A549 (cell line): ENCODE measurements at regions not wholly inside any gene's neighbourhood (a gene's known extent, or its start where the extent isn't known, plus 50 kb on each side); places are given as distances from the start of the nearest gene placed in this dataset.

Source experiments
- ATAC-seq, 2 experiments: fragments of 200-7000 bp in 1 of 2; fragments of >200 bp in 1 of 2; cut with Nextera tagmentation in 1 of 2; cut with Tn5 transposase in 1 of 2; 3 replicates each; pipeline versions ENCODE4 v1.8.0 to v1.9.1; 2018 to 2020; ENCODE audit warnings: mild to moderate bottlenecking in 1 of 2, moderate library complexity in 1 of 2
- CTCF ChIA-PET: fragments of 300-600 bp; sonication (Branson Sonifier 250); formaldehyde crosslinking; extraction: SDS; loops from one replicate; lab custom pipeline; 2021; ENCODE audit warnings: antibody characterized with exemption, inconsistent platforms; lab: Yijun Ruan, JAX
- POLR2A ChIA-PET: fragments of 350-600 bp; formaldehyde crosslinking; extraction: SDS; loops from one replicate; lab custom pipeline; 2021; ENCODE audit warnings: antibody characterized with exemption, inconsistent platforms; lab: Yijun Ruan, JAX
- DNase-seq, 2 experiments: peaks; one replicate each; pipeline versions ENCODE4 v3.0.0 to v3.0.0-alpha.2; 2011 to 2016; ENCODE audit warnings: low read depth in 1 of 2, low spot score in 1 of 2
- FAIRE-seq: peaks from 2 replicates; lab custom pipeline; 2011; peaks lifted over from hg19 to GRCh38; lab: Jason Lieb, UNC
- H3K27ac ChIP-seq, 2 experiments: fragments of >200 bp; sonication (Bioruptor Twin); formaldehyde crosslinking; 3 replicates each; pipeline ENCODE4 v1.5.1; 2016 to 2017
- H3K4me1 ChIP-seq: fragments of >200 bp; sonication (Bioruptor Twin); formaldehyde crosslinking; 3 replicates; pipeline ENCODE4 v1.6.1; 2016
- H3K4me2 ChIP-seq: fragments of >200 bp; sonication (Bioruptor Twin); formaldehyde crosslinking; 3 replicates; pipeline ENCODE4 v1.6.1; 2016
- H3K4me3 ChIP-seq: fragments of >200 bp; sonication (Bioruptor Twin); formaldehyde crosslinking; 3 replicates; pipeline ENCODE4 v1.5.1; 2016
- H3K9me3 ChIP-seq: fragments of >200 bp; sonication (Bioruptor Twin); formaldehyde crosslinking; 3 replicates; pipeline ENCODE4 v1.6.1; 2016
- BCL3 ChIP-seq: fragments of >200 bp; sonication (Bioruptor Twin); formaldehyde crosslinking; IDR thresholded peaks from 3 replicates; pipeline ENCODE4 v1.6.1; 2016
- CBX8 ChIP-seq: fragments of 200-600 bp; sonication (generic); IDR thresholded peaks from 2 replicates; pipeline ENCODE4 v1.6.1; 2016
- CHD4 ChIP-seq: fragments of 200-600 bp; sonication (generic); IDR thresholded peaks from 2 replicates; pipeline ENCODE4 v1.6.1; 2016; ENCODE audit warnings: antibody characterized with exemption, mild to moderate bottlenecking, borderline replicate concordance
- E2F6 ChIP-seq: IDR thresholded peaks from 2 replicates; pipeline ENCODE4 v1.6.1; 2012; ENCODE audit warnings: low read depth, borderline replicate concordance
- EHF ChIP-seq: fragments of 250-450 bp; sonication (Bioruptor Pico); IDR thresholded peaks from 2 replicates; pipeline ENCODE4 v1.5.0; 2020; ENCODE audit warnings: mild to moderate bottlenecking
- EHMT2 ChIP-seq: fragments of 200-600 bp; sonication (generic); IDR thresholded peaks from 2 replicates; pipeline ENCODE4 v1.6.1; 2016; ENCODE audit warnings: antibody characterized with exemption, low read depth, mild to moderate bottlenecking, moderate library complexity
- EP300 ChIP-seq, 2 experiments: fragments of >200 bp; sonication (Bioruptor Twin); formaldehyde crosslinking; IDR thresholded peaks; 2 replicates in 1 of 2; 3 replicates in 1 of 2; pipeline ENCODE4 v1.6.1; 2016 to 2017
- ESRRA ChIP-seq: fragments of 150-350 bp; IDR thresholded peaks from 2 replicates; pipeline ENCODE4 v1.6.1; 2014; ENCODE audit warnings: mild to moderate bottlenecking, low read length, borderline replicate concordance
- FOSB ChIP-seq: fragments of 250-450 bp; sonication (Bioruptor Pico); IDR thresholded peaks from 2 replicates; pipeline ENCODE4 v1.5.0; 2020; ENCODE audit warnings: mild to moderate bottlenecking, moderate library complexity
- HES2 ChIP-seq: fragments of >200 bp; sonication (Bioruptor Twin); formaldehyde crosslinking; IDR thresholded peaks from 2 replicates; pipeline ENCODE4 v1.6.1; 2016
- HEYL ChIP-seq: fragments of 250-450 bp; sonication (Bioruptor Pico); IDR thresholded peaks from 2 replicates; pipeline ENCODE4 v1.8.0; 2021; ENCODE audit warnings: mild to moderate bottlenecking, moderate library complexity
- HMGXB4 ChIP-seq: fragments of 250-450 bp; sonication (Bioruptor Pico); IDR thresholded peaks from 2 replicates; pipeline ENCODE4 v1.5.0; 2021; ENCODE audit warnings: mild to moderate bottlenecking, moderate library complexity, borderline replicate concordance
- HOXA7 ChIP-seq: fragments of 250-450 bp; sonication (Bioruptor Pico); IDR thresholded peaks from 2 replicates; pipeline ENCODE4 v1.5.0; 2020; ENCODE audit warnings: mild to moderate bottlenecking, moderate library complexity
- HOXB13 ChIP-seq: fragments of 250-450 bp; sonication (Bioruptor Pico); IDR thresholded peaks from 2 replicates; pipeline ENCODE4 v1.5.0; 2020; ENCODE audit warnings: low read depth, mild to moderate bottlenecking, moderate library complexity
- KDM1A ChIP-seq: fragments of 200-600 bp; sonication (generic); IDR thresholded peaks from 2 replicates; pipeline ENCODE4 v1.6.1; 2016; ENCODE audit warnings: low read depth, mild to moderate bottlenecking
- MAZ ChIP-seq: fragments of 150-350 bp; IDR thresholded peaks from 2 replicates; pipeline ENCODE4 v1.6.1; 2014; ENCODE audit warnings: antibody characterized with exemption, low read depth, low read length, borderline replicate concordance
- NPAS2 ChIP-seq: fragments of 250-450 bp; sonication (Bioruptor Pico); IDR thresholded peaks from 2 replicates; pipeline ENCODE4 v1.8.0; 2022; ENCODE audit warnings: mild to moderate bottlenecking, moderate library complexity, borderline replicate concordance
- NR3C1 ChIP-seq: fragments of >200 bp; sonication (Bioruptor Twin); formaldehyde crosslinking; IDR thresholded peaks from 3 replicates; pipeline ENCODE4 v1.6.1; 2017
- PHF8 ChIP-seq: fragments of 200-600 bp; sonication (generic); IDR thresholded peaks from 2 replicates; pipeline ENCODE4 v1.6.1; 2016; ENCODE audit warnings: low read depth, mild to moderate bottlenecking, antibody characterized with exemption, moderate library complexity, borderline replicate concordance
- POLR2A ChIP-seq: IDR thresholded peaks from 2 replicates; pipeline ENCODE4 v1.6.1; 2012; ENCODE audit warnings: mild to moderate bottlenecking, low read length
- POLR2AphosphoS2 ChIP-seq: conservative IDR thresholded peaks from 2 replicates; pipeline ENCODE4 v1.6.1; 2012; ENCODE audit warnings: low read length, improper control_type of control experiment, inconsistent platforms
- RAD21 ChIP-seq, 2 experiments: fragments of >200 bp in 1 of 2; sonication (Bioruptor Twin) in 1 of 2; formaldehyde crosslinking in 1 of 2; IDR thresholded peaks in 1 of 2; conservative IDR thresholded peaks in 1 of 2; 2 replicates in 1 of 2; 3 replicates in 1 of 2; pipeline ENCODE4 v1.6.1; 2012 to 2018; ENCODE audit warnings: inconsistent platforms in 1 of 2
- RCOR1 ChIP-seq: fragments of 150-350 bp; IDR thresholded peaks from 2 replicates; pipeline ENCODE4 v1.6.1; 2014; ENCODE audit warnings: antibody characterized with exemption, low read length, low read depth
- RNF2 ChIP-seq: fragments of 200-600 bp; sonication (generic); IDR thresholded peaks from 2 replicates; pipeline ENCODE4 v1.6.1; 2016; ENCODE audit warnings: low read depth, mild to moderate bottlenecking, antibody characterized with exemption, moderate library complexity, borderline replicate concordance
- SREBF2 ChIP-seq: fragments of 450-650 bp; IDR thresholded peaks from 2 replicates; pipeline ENCODE4 v1.6.1; 2014; ENCODE audit warnings: mild to moderate bottlenecking, moderate library complexity
- ZC3H11A ChIP-seq: fragments of 450-650 bp; IDR thresholded peaks from 2 replicates; pipeline ENCODE4 v1.6.1; 2014; ENCODE audit warnings: antibody characterized with exemption, mild to moderate bottlenecking
- ZSCAN20 ChIP-seq: fragments of 250-450 bp; sonication (Bioruptor Pico); IDR thresholded peaks from 2 replicates; pipeline ENCODE4 v1.8.0; 2022; ENCODE audit warnings: mild to moderate bottlenecking, moderate library complexity
- WGBS: methylation state at CpG from one replicate; pipeline ENCODE4 v1.1.6; 2017; ENCODE audit errors: missing lambda C conversion rate; 5-methylcytosine and 5-hydroxymethylcytosine counted together
- TF ChIP-seq, protein P1 (sequence below): fragments of 150-350 bp; IDR thresholded peaks from 2 replicates; pipeline ENCODE4 v1.6.1; 2014; ENCODE audit warnings: low read depth, mild to moderate bottlenecking, low read length
- TF ChIP-seq, protein P2 (sequence below): fragments of 250-450 bp; sonication (Bioruptor Pico); IDR thresholded peaks from 2 replicates; pipeline ENCODE4 v1.5.0; 2020; ENCODE audit warnings: low read depth, mild to moderate bottlenecking, moderate library complexity

DNA sequence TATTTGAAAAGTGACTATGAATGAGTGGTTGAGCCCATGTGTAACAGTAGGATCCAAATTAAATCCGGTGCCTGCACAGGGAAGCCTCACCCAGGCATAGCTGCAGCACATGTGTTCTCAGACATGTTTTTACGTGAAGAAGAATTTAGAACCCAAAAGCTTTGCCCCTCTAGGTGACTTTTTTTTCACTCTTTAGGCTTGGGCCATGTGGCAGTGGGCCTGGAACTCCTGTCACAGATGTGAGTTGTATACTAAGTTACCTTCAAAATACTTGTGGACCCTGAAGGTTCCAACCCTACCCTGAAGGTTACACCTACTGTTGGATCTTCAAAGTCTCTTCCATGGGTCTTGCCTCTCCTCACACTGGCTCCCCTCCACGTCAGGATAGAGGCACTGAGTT, 146.6 kb downstream of the GAS1 start:
- CTCF ChIA-PET = no interaction called here
- Histone ChIP-seq H3K4me2 (no peak overlapping the region), H3K9me3 (no peaks in the 10 kb centered on the region), H3K27ac (no peak overlapping the region), H3K4me1 (no peaks in the 10 kb centered on the region)
- DNase-seq (no peak), FAIRE-seq (no peak)
- WGBS = 0% methylated on average over 3 of the region's 3 CpGs
- TF ChIP-seq RNF2 (no peak), POLR2AphosphoS2 (no peak), E2F6 (no peak), ZC3H11A (no peak), CBX8 (no peak), EP300 (IDR thresholded peaks at IDR 0.05) (no peak), RCOR1 (no peak), HOXB13 (CRISPR knock-in tag) (no peak), ESRRA (no peak), POLR2A (no peak), CHD4 (no peak), HEYL (CRISPR knock-in tag) (no peak)
- TF ChIP-seq, all 56 proteins: peak for 0
- no peak overlapping the region for H3K4me3 ChIP-seq
- ATAC-seq = no peak
- POLR2A ChIA-PET = no interaction called here

- TF ChIP-seq NR3C1 (no peak), EHF (CRISPR knock-in tag) (no peak), HES2 (no peak), CBX8 (no peak), BCL3 (no peak), MAZ (no peak), HOXA7 (CRISPR knock-in tag) (no peak), NPAS2 (CRISPR knock-in tag) (no peak), SREBF2 (no peak), FOSB (CRISPR knock-in tag) (no peak), HMGXB4 (CRISPR knock-in tag) (no peak), PHF8 (no peak), KDM1A (no peak), RNF2 (no peak), RAD21 (conservative IDR thresholded peaks at IDR 0.05 in 1 of 2, IDR thresholded peaks at IDR 0.05 in 1 of 2) (no peak), ZSCAN20 (no peak), EHMT2 (no peak)
- TF ChIP-seq, protein P1, sequence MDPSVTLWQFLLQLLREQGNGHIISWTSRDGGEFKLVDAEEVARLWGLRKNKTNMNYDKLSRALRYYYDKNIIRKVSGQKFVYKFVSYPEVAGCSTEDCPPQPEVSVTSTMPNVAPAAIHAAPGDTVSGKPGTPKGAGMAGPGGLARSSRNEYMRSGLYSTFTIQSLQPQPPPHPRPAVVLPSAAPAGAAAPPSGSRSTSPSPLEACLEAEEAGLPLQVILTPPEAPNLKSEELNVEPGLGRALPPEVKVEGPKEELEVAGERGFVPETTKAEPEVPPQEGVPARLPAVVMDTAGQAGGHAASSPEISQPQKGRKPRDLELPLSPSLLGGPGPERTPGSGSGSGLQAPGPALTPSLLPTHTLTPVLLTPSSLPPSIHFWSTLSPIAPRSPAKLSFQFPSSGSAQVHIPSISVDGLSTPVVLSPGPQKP = no peak
- TF ChIP-seq, protein P2, sequence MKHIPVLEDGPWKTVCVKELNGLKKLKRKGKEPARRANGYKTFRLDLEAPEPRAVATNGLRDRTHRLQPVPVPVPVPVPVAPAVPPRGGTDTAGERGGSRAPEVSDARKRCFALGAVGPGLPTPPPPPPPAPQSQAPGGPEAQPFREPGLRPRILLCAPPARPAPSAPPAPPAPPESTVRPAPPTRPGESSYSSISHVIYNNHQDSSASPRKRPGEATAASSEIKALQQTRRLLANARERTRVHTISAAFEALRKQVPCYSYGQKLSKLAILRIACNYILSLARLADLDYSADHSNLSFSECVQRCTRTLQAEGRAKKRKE (CRISPR knock-in tag) = no peak
These were observed 148.3 kb downstream of the GAS1 start for GRCh38 chr9:86798966-86799365.

More at GRCh38 chr9:86798966-86799365, 148.3 kb downstream of the GAS1 start:
- ATAC-seq (no peak), FAIRE-seq (no peak), DNase-seq (no peak)
- Histone ChIP-seq H3K9me3 (no peaks in the 10 kb centered on the region), H3K4me1 (no peaks in the 10 kb centered on the region), H3K4me3 (no peak overlapping the region), H3K27ac (no peak overlapping the region), H3K4me2 (no peak overlapping the region)
- WGBS = 6% methylated on average over 4 of the region's 4 CpGs
- CTCF ChIA-PET = interaction anchor here (0.6 to 1.9 kb wide), 3 partner anchors 8 to 9 kb away, joined by 3 to 4 read pairs (median 3); no protein-coding TSS in a partner anchor
- POLR2A ChIA-PET = no interaction called here
